HEK293T (cell line): ENCODE measurements at regions not wholly inside any gene's neighbourhood (a gene's known extent, or its start where the extent isn't known, plus 50 kb on each side); places are given as distances from the start of the nearest gene placed in this dataset.

Experiments used
- ARNT ChIP-seq: fragments of 450-650 bp; IDR thresholded peaks from 2 replicates; pipeline ENCODE4 v1.6.1; 2017; ENCODE audit warnings: mild to moderate bottlenecking
- BHLHE40 ChIP-seq: fragments of 450-650 bp; IDR thresholded peaks from 2 replicates; pipeline ENCODE4 v1.6.1; 2016; ENCODE audit warnings: mild to moderate bottlenecking, moderate library complexity, borderline replicate concordance
- CTBP1 ChIP-seq: fragments of 450-650 bp; IDR thresholded peaks from 2 replicates; pipeline ENCODE4 v1.6.1; 2016; ENCODE audit warnings: borderline replicate concordance
- ELF4 ChIP-seq: fragments of 450-650 bp; IDR thresholded peaks from 2 replicates; pipeline ENCODE4 v1.6.1; 2017; ENCODE audit warnings: antibody characterized with exemption
- FOXA1 ChIP-seq: fragments of 450-650 bp; IDR thresholded peaks from 2 replicates; pipeline ENCODE4 v1.6.1; 2016; ENCODE audit warnings: mild to moderate bottlenecking
- FOXK2 ChIP-seq: fragments of 450-650 bp; IDR thresholded peaks from 2 replicates; pipeline ENCODE4 v1.6.1; 2016; ENCODE audit warnings: mild to moderate bottlenecking
- FOXM1 ChIP-seq: fragments of 450-650 bp; IDR thresholded peaks from 2 replicates; pipeline ENCODE4 v1.6.1; 2017; ENCODE audit warnings: mild to moderate bottlenecking, borderline replicate concordance
- HDGF ChIP-seq: fragments of 450-650 bp; IDR thresholded peaks from 2 replicates; pipeline ENCODE4 v1.6.1; 2017; ENCODE audit warnings: antibody characterized with exemption, borderline replicate concordance
- L3MBTL2 ChIP-seq: fragments of 450-650 bp; conservative IDR thresholded peaks from 2 replicates; pipeline ENCODE4 v1.6.1; 2016; ENCODE audit warnings: mild to moderate bottlenecking
- LEF1 ChIP-seq: fragments of 450-650 bp; IDR thresholded peaks from 2 replicates; pipeline ENCODE4 v1.6.1; 2017; ENCODE audit warnings: mild to moderate bottlenecking, borderline replicate concordance
- NFRKB ChIP-seq: fragments of 450-650 bp; IDR thresholded peaks from 2 replicates; pipeline ENCODE4 v1.6.1; 2016; ENCODE audit warnings: mild to moderate bottlenecking, moderate library complexity
- SP1 ChIP-seq: fragments of 450-650 bp; IDR thresholded peaks from 2 replicates; pipeline ENCODE4 v1.6.1; 2017
- SUZ12 ChIP-seq: fragments of 450-650 bp; IDR thresholded peaks from 2 replicates; pipeline ENCODE4 v1.6.1; 2016; ENCODE audit warnings: mild to moderate bottlenecking
- TARDBP ChIP-seq: fragments of 450-650 bp; IDR thresholded peaks from 2 replicates; pipeline ENCODE4 v1.6.1; 2016

GRCh38 chr20:60115451-60115850 is 157.2 kb downstream of the CDH26 start:
- TF ChIP-seq SUZ12, result no peak
- no peak for TF ChIP-seq FOXM1
- TF ChIP-seq FOXA1, result no peak
- no peak for TF ChIP-seq FOXK2
- no peak for TF ChIP-seq LEF1
- TF ChIP-seq SP1, result no peak
- TF ChIP-seq L3MBTL2, result no peak
- TF ChIP-seq ELF4, result no peak
- TF ChIP-seq BHLHE40, result no peak
- no peak for TF ChIP-seq HDGF
- no peak for TF ChIP-seq ARNT
- no peak for TF ChIP-seq NFRKB
- TF ChIP-seq TARDBP, result no peak
- no peak for TF ChIP-seq CTBP1
